Mesothelial cell of epicardium (in vitro differentiated cells): ENCODE measurements at regions not wholly inside any gene's neighbourhood (a gene's known extent, or its start where the extent isn't known, plus 50 kb on each side); places are given as distances from the start of the nearest gene placed in this dataset.

ENCODE experiments used
- DNase-seq, 2 experiments: peaks; one replicate each; pipeline ENCODE4 v3.0.0; 2021; ENCODE audit warnings: low spot score in 2 of 2; ENCODE audit not compliant: unreplicated experiment in 2 of 2
- H3K27ac Mint-ChIP-seq: 2 replicates; pipeline ENCODE4 v1.8.0; 2021; ENCODE audit warnings: mixed read lengths
- H3K27me3 Mint-ChIP-seq: 2 replicates; pipeline ENCODE4 v1.8.0; 2021; ENCODE audit warnings: low read depth, mixed read lengths
- H3K36me3 Mint-ChIP-seq: 2 replicates; pipeline ENCODE4 v1.8.0; 2021; ENCODE audit warnings: mixed read lengths
- H3K4me1 Mint-ChIP-seq: 2 replicates; pipeline ENCODE4 v1.8.0; 2021; ENCODE audit warnings: mixed read lengths
- H3K4me3 Mint-ChIP-seq: 2 replicates; pipeline ENCODE4 v1.8.0; 2021; ENCODE audit warnings: mild to moderate bottlenecking, moderate library complexity, mixed read lengths
- H3K9me3 Mint-ChIP-seq: 2 replicates; pipeline ENCODE4 v1.8.0; 2021; ENCODE audit warnings: mixed read lengths
- CTCF ChIP-seq: fragments of 200-600 bp; sonication (generic); IDR thresholded peaks from one replicate; pipeline ENCODE4 v1.5.0; 2021; ENCODE audit warnings: antibody characterized with exemption; ENCODE audit not compliant: unreplicated experiment

- Mint-ChIP-seq H3K4me3 (no peak overlapping the region), H3K9me3 (no peaks in the 10 kb centered on the region), H3K36me3 (no peaks in the 10 kb centered on the region), H3K27ac (no peak overlapping the region), H3K4me1 (peaks cover 25% of the 10 kb centered on the region), H3K27me3 (no peaks in the 10 kb centered on the region)
- no peak for TF ChIP-seq CTCF
- DNase-seq, result no peak
These were observed 52.9 kb upstream of the ATP2B4 start for GRCh38 chr1:203573730-203574129.
